ENCODE measurements at regions not wholly inside any gene's neighbourhood (a gene's known extent, or its start where the extent isn't known, plus 50 kb on each side); places are given as distances from the start of the nearest gene placed in this dataset.

DNA sequence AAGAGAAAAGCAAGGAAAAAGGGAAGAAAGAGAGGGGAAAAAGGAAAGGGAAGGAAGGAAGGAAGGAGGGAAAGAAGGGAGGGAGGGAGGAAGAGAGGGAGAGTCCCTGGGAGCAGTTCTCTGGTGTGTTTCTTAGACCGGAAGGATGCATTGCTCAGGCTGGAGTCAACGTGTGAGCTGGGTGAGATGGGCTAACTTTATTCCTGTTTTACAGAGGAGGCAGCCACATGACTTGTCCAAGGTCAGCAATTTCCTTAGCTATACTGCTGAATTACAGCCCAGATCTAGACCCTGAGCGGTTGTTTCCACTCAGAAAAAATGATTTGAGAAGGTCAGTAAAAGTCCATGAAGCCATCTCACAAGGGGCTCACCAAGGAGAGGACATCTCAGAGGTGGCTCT is 86.6 kb upstream of the APCDD1 start:
- TF ChIP-seq, protein P1, sequence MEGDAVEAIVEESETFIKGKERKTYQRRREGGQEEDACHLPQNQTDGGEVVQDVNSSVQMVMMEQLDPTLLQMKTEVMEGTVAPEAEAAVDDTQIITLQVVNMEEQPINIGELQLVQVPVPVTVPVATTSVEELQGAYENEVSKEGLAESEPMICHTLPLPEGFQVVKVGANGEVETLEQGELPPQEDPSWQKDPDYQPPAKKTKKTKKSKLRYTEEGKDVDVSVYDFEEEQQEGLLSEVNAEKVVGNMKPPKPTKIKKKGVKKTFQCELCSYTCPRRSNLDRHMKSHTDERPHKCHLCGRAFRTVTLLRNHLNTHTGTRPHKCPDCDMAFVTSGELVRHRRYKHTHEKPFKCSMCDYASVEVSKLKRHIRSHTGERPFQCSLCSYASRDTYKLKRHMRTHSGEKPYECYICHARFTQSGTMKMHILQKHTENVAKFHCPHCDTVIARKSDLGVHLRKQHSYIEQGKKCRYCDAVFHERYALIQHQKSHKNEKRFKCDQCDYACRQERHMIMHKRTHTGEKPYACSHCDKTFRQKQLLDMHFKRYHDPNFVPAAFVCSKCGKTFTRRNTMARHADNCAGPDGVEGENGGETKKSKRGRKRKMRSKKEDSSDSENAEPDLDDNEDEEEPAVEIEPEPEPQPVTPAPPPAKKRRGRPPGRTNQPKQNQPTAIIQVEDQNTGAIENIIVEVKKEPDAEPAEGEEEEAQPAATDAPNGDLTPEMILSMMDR (IDR thresholded peaks at IDR 0.05), result no peak
- no peak for TF ChIP-seq POLR2AphosphoS5 (IDR thresholded peaks at IDR 0.05; ENCODE audit: low read depth, low read length)
- TF ChIP-seq, protein P2, sequence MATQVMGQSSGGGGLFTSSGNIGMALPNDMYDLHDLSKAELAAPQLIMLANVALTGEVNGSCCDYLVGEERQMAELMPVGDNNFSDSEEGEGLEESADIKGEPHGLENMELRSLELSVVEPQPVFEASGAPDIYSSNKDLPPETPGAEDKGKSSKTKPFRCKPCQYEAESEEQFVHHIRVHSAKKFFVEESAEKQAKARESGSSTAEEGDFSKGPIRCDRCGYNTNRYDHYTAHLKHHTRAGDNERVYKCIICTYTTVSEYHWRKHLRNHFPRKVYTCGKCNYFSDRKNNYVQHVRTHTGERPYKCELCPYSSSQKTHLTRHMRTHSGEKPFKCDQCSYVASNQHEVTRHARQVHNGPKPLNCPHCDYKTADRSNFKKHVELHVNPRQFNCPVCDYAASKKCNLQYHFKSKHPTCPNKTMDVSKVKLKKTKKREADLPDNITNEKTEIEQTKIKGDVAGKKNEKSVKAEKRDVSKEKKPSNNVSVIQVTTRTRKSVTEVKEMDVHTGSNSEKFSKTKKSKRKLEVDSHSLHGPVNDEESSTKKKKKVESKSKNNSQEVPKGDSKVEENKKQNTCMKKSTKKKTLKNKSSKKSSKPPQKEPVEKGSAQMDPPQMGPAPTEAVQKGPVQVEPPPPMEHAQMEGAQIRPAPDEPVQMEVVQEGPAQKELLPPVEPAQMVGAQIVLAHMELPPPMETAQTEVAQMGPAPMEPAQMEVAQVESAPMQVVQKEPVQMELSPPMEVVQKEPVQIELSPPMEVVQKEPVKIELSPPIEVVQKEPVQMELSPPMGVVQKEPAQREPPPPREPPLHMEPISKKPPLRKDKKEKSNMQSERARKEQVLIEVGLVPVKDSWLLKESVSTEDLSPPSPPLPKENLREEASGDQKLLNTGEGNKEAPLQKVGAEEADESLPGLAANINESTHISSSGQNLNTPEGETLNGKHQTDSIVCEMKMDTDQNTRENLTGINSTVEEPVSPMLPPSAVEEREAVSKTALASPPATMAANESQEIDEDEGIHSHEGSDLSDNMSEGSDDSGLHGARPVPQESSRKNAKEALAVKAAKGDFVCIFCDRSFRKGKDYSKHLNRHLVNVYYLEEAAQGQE (IDR thresholded peaks at IDR 0.05; ENCODE audit: insufficient read depth in 1 of 2, low read depth in 2 of 2, low read length in 1 of 2), result no peak

Data from Panc1 (cell line).